ENCODE measurements at regions not wholly inside any gene's neighbourhood (a gene's known extent, or its start where the extent isn't known, plus 50 kb on each side); places are given as distances from the start of the nearest gene placed in this dataset.

GRCh38 chr5:4866131-4866659 is 273.9 kb upstream of the ADAMTS16 start:
- TF ChIP-seq CTCF (IDR thresholded peaks at IDR 0.05; ENCODE audit: control insufficient read depth, extremely low read depth, insufficient read depth), result no peak
- DNase-seq (ENCODE audit: low read depth), result no peak

GRCh38 chr5:4866817-4867216 is 273.3 kb upstream of the ADAMTS16 start:
- H3K4me3 ChIP-seq (ENCODE audit: low read depth, low read length), result no peak overlapping the region
- DNase-seq (ENCODE audit: low read depth), result no peak
- no peak for TF ChIP-seq CTCF (IDR thresholded peaks at IDR 0.05; ENCODE audit: control insufficient read depth, extremely low read depth, insufficient read depth)

More at GRCh38 chr5:4866131-4866659, 273.9 kb upstream of the ADAMTS16 start:
- no peak overlapping the region for H3K4me3 ChIP-seq (ENCODE audit: low read depth, low read length)

- H3K4me3 ChIP-seq (ENCODE audit: low read depth, low read length), result no peak overlapping the region
- TF ChIP-seq CTCF (IDR thresholded peaks at IDR 0.05; ENCODE audit: control insufficient read depth, extremely low read depth, insufficient read depth), result peak; percentile 89
- peak; percentile 3 for DNase-seq (ENCODE audit: low read depth)
Observed at GRCh38 chr5:4868140-4868735, 271.9 kb upstream of the ADAMTS16 start.

GRCh38 chr5:4873652-4874051 is 266.5 kb upstream of the ADAMTS16 start:
- TF ChIP-seq CTCF (IDR thresholded peaks at IDR 0.05; ENCODE audit: control insufficient read depth, extremely low read depth, insufficient read depth), result no peak
- DNase-seq (ENCODE audit: low read depth), result no peak
- no peak overlapping the region for H3K4me3 ChIP-seq (ENCODE audit: low read depth, low read length)

- H3K4me3 ChIP-seq (ENCODE audit: low read depth, low read length), result no peak overlapping the region
- no peak for DNase-seq (ENCODE audit: low read depth)
- TF ChIP-seq CTCF (IDR thresholded peaks at IDR 0.05; ENCODE audit: control insufficient read depth, extremely low read depth, insufficient read depth), result no peak
Observed at GRCh38 chr5:4874097-4874496, 266.0 kb upstream of the ADAMTS16 start.

- no peak for DNase-seq (ENCODE audit: low read depth)
- H3K4me3 ChIP-seq (ENCODE audit: low read depth, low read length), result no peak overlapping the region
- no peak for TF ChIP-seq CTCF (IDR thresholded peaks at IDR 0.05; ENCODE audit: control insufficient read depth, extremely low read depth, insufficient read depth)
Observed at GRCh38 chr5:4875942-4876341, 264.2 kb upstream of the ADAMTS16 start.

GRCh38 chr5:4876804-4877203 is 263.3 kb upstream of the ADAMTS16 start:
- TF ChIP-seq CTCF (IDR thresholded peaks at IDR 0.05; ENCODE audit: control insufficient read depth, extremely low read depth, insufficient read depth), result no peak
- DNase-seq (ENCODE audit: low read depth), result no peak
- no peak overlapping the region for H3K4me3 ChIP-seq (ENCODE audit: low read depth, low read length)

Measured in LNCaP clone FGC (cell line).